GM12892 (cell line): ENCODE measurements at regions not wholly inside any gene's neighbourhood (a gene's known extent, or its start where the extent isn't known, plus 50 kb on each side); places are given as distances from the start of the nearest gene placed in this dataset.
"Not testable (repeated sequence)": the region's sequence is repeated elsewhere in the genome, so short reads cannot be mapped to it uniquely, and the experiment has no call there.

Source experiments
- DNase-seq: peaks from one replicate; pipeline ENCODE4 v3.0.0; 2011; ENCODE audit not compliant: insufficient read length
- FAIRE-seq: peaks from 2 replicates; lab custom pipeline; 2011; peaks lifted over from hg19 to GRCh38; lab: Jason Lieb, UNC
- POLR2A ChIP-seq: IDR thresholded peaks from 2 replicates; pipeline ENCODE4 v1.6.1; 2011; ENCODE audit warnings: low read depth, low read length, control low read depth
- POLR2AphosphoS5 ChIP-seq: IDR thresholded peaks from 2 replicates; pipeline ENCODE4 v1.6.1; 2011; ENCODE audit warnings: low read depth, low read length, control low read depth
- TAF1 ChIP-seq: IDR thresholded peaks from 2 replicates; pipeline ENCODE4 v1.6.1; 2011; ENCODE audit warnings: low read depth, mild to moderate bottlenecking, control low read depth, low read length, borderline replicate concordance

DNA sequence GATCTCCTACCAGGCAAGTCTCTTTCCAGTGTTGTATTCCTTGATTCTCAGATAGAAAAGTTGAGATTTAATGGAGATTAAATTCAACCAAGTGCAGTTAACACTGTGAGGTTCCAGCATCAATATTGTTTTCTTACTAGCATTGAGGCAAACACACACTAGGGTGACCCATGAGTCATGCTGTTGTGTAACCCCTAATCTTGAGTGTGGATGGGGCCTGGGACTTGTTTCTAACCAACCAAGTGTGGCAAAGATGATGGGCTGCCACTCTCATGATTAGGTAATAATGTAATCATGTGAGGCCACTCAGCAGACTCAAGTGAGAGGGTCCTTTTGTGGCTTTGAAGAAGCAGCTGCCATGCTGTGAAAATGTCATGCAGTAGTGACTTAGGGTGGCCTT lies 394.2 kb downstream of the IRX2 start:
- DNase-seq (no peak), FAIRE-seq (no peak)
- TF ChIP-seq POLR2A (no peak), TAF1 (no peak), POLR2AphosphoS5 (no peak)

DNA sequence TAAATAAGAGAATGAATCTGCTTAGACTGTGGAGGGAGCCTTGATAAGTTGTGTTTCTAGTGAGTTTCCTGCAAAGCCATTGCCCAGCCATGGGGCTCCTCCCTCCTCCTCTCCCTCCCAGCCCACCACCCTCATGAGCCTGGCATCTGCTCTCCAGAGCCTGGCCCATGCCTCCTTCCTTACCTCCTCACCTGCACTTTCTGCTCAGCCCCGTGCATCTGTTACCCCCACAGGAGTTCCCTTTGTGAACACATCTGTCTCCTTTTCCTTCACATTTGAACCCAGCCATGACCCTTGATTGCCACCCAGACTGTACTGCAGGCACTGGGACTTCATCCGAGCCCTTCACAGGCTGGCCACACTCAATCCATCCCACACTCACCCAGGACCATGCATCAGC lies 395.6 kb downstream of the IRX2 start:
- TF ChIP-seq POLR2AphosphoS5 (no peak), POLR2A (no peak), TAF1 (no peak)
- no peak for FAIRE-seq
- DNase-seq, result no peak

DNA sequence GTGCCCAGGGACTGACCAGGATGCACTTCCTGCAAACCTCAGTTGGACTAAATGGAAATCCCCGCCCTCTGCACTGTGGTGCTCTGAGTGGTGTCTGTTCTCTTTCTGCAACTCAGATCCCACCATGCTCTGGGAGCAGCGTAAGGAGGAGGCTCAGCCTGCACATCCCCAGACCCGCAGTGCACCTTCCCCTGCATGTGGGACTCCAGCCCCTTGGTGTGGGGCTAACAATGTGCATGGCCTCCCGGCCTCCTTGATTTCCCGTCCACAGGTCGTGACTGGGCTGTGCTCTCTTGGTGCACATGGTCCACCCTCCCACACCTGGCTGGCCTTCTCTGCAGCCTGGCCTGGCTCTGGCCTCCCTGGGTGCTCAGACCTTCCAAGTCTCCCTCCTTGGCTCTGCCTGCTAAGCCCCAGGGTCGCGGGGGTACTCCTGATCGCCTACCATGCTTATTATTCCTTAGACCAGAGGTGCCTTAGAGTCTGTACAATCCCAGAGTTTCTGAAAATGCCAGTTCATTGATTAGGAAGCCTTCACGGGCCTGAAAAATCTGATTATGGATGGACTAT lies 397.5 kb downstream of the IRX2 start:
- no peak for DNase-seq
- TF ChIP-seq POLR2A (no peak), TAF1 (no peak), POLR2AphosphoS5 (no peak)
- FAIRE-seq, result no peak

DNA sequence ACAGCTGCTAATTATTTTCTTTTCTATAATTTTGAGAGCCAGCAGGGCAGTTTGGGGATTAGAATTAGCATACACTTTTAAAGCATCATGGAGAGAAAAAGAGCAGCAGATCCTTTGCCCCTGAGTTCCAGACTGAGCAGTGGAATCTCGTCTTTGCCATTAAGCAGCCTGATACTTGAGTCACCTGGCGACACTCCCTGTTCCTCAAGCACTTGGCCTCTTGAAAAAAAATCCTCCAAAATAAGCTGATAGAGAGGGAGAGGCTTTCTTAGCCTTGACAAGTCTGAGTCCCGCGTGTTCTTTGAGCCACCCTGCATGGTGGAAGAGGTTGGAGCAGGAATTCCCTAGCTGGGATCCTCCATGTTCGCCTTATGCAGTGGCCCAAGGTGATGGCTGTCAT lies 398.3 kb downstream of the IRX2 start:
- FAIRE-seq (no peak), DNase-seq (no peak)
- TF ChIP-seq POLR2A (no peak), TAF1 (no peak), POLR2AphosphoS5 (no peak)

DNA sequence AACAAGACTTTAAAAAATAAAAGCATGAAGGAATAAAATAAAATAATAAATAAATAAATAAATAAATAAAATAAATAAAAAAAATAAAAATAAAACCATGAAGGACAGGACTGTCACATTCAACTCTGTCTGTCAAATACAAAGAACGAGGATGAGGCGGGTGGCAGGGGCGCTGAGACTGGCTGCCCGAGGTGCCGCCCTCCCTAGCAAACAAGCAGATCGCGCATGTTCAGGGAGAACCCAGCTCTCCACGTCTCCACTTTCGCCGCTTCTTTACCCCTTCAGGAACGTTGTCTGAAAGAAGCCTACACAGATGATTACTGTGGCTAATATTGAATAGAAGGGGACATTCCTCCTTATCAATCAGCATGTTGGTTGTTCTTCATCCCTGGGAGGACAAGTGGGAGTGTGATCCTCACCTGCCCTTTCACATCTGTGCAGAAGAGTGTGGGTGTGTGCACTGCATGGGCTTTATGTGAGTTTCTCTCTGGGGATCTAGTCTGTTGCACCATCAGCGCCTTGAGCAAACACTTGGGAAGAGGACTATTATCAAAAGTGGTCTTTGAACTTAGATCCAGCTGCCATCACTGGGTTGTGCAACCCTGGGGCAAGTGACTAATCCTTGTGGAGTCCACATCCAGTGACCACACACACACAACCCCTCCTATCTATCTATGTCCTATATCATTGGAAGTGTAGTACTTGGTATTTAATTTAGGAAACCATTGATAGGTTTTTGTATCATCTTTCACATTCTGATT lies 399.2 kb downstream of the IRX2 start:
- no peak for TF ChIP-seq TAF1
- TF ChIP-seq POLR2A, result no peak
- TF ChIP-seq POLR2AphosphoS5, result no peak
- no peak for FAIRE-seq
- DNase-seq, result no peak

DNA sequence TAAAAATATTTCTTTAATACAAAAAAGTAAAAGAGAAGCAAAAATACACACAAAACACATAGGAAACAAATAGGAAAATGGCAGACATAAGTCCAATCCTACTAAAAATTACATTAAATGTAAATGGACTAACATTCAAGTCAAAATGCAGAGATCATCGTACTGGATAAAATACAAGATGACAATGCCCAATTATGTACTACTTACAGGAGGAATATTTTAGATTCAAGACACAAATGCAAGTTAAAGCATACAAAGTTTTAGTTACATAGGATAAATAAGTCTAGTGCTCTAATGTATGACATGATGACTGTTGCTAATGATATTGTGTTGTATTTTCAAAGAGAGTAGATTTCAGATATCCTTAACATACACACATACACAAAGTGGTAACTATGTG lies 401.7 kb downstream of the IRX2 start:
- FAIRE-seq, DNase-seq: not testable (repeated sequence)

DNA sequence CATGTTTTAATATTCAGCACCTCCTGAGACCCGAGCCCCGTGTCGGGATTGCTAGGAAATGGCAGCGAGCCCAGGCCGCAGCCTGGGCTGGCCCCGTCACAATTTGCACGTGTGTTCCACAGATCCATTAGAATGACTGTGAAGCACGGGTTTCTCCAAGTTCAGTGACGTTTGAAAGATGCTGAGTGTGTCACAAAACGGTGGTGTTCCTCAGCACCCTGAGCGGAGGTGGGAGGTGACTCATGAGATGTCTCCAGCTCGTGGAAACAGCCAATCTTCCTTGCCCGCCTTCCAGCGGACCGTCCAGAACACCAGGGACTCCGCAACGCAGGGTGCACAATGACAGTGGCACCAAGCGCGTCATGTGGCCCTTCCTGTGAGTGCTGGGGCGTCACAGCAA lies 412.8 kb downstream of the IRX2 start:
- DNase-seq, result no peak
- FAIRE-seq, result no peak
- TF ChIP-seq POLR2A, result no peak
- no peak for TF ChIP-seq POLR2AphosphoS5
- no peak for TF ChIP-seq TAF1

DNA sequence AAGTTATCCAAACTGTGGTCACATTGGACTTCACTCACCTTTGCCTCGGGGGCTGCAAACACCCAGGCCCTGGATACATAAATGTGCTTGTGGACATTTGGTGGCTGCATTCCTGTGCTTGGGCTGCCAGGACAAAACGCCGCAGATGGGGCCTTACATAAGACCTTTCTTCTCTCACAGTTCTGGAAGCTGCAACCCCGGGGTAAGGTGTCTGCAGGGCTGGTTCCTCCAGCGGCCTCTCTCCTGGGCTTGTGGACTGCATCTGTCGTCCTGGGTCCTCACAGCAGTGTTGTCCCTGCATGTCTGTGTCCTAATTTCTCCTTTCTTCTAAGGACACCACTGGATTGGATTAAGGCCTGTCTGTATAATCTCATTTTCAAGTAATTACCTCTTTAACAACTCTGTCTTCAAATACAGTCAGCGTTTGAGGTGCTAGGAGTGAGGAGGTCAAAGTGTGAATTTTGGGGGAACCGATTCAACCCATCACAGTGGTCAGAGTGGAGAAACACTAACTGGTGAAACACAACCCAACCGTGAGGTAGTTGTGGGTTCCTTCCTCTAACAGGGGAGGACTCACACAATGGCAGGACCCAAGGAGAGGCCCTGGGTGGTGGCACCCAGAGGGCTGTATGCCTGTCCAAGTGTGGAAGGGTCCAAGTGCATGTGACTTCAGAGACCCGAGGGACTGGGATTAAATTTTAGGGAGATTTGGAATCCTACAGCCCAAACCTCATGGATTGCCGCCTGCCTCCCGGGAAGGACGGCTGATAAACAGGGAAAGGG lies 415.6 kb downstream of the IRX2 start:
- DNase-seq (no peak), FAIRE-seq (no peak)
- TF ChIP-seq POLR2AphosphoS5 (no peak), TAF1 (no peak), POLR2A (no peak)

DNA sequence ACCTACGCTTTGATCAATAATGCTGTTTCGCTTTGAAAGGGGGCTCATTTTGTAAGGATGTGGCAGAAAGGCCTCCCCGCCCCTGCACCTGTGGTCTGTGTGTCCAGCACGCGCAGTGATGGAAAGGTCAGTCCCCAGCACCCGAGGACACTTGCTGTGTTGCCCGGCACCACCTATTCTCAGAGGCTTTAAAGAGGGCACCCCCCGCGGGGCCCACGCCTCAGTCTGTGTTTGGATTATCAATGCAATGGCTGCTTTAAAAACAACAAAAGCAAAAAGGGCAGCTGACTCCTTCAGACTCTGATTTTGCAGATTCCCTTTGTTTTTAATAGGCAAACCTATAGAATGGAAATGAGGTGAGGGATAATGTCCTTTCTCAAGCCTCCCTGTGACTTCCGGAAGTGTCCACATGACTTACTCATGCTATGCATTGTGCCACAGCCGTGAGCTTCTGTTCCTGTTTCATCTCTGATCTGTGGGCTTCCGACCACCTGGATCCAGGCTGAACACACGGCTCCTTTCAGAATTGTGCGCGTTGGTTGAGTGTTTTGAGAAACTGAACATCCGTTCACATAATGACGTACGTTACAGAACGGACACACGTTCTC lies 416.2 kb downstream of the IRX2 start:
- DNase-seq (no peak), FAIRE-seq (no peak)
- TF ChIP-seq TAF1 (no peak), POLR2A (no peak), POLR2AphosphoS5 (no peak)

DNA sequence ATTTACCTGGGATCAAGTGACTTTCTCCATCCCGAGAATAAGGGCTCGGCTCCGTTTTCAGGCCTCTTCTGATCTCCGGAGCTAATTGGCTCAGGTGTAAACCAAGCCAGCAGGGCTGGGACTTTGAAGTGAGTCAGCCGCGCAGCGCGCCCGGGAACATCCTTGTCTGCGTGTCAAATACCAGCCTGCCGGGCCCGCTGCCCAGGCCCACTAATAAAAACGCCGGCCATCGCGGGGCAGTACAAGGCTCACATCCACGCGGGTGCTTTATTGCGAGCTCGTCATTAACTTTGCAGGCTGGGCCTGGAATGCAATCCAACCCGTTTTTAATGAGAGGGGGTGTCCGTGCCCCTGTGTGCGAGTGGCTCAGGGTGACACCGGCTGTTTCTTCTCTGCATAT lies 416.8 kb downstream of the IRX2 start:
- DNase-seq (no peak), FAIRE-seq (no peak)
- TF ChIP-seq TAF1 (no peak), POLR2A (no peak), POLR2AphosphoS5 (no peak)

DNA sequence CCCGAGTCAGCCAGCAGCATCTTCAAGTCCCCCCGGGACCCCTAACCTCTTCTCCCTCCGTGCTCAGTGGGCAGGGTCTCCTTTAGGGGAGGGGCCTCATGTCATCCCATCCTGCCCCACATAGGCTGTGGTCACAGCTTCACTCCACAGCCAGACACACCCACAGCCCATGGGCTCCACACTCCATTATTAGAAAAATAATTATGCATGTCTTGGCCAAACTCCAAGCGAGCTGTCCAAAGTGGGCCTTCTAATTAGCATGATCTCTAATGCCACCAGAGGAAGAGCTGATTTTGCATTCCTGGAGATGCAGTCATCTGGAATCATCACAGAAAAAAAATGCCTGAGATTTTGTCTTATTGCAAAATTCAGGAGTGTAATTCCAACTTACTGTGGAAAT lies 418.2 kb downstream of the IRX2 start:
- DNase-seq (no peak), FAIRE-seq (no peak)
- no peak for TF ChIP-seq POLR2A
- no peak for TF ChIP-seq TAF1
- TF ChIP-seq POLR2AphosphoS5, result no peak

DNA sequence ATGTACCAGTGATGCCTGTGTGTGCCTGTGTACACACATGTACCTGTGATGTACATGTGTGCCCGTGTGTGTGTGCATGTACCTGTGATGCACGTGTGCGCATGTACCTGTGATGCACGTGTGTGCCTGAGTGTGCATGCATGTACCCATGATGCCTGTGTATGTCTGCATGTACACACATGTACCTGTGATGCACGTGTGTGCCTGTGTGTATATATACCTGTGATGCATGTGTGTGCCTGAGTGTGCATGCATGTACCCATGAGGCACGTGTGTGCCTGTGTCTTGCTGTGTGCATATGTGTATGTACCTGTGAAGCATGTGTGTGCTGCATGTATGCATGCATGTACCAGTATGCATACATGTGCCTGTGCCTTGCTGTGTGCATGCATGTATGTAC lies 419.0 kb downstream of the IRX2 start:
- TF ChIP-seq POLR2AphosphoS5 (no peak), POLR2A (no peak)
- FAIRE-seq (no peak), DNase-seq (no peak)
